Mucosa of descending colon (tissue), 3 donors: ENCODE measurements at regions not wholly inside any gene's neighbourhood (a gene's known extent, or its start where the extent isn't known, plus 50 kb on each side); places are given as distances from the start of the nearest gene placed in this dataset.

Experiments used
- ATAC-seq: fragments of 200-7000 bp; cut with Tn5 transposase; one replicate; pipeline ENCODE4 v1.9.1; 2020; ENCODE audit warnings: mild to moderate bottlenecking, moderate library complexity
- DNase-seq, 3 donors: peaks; one replicate each; pipeline ENCODE4 v3.0.0-alpha.2; 2020
- H3K36me3 ChIP-seq: fragments of 200-600 bp; one replicate; pipeline ENCODE4 v1.8.0; 2021; ENCODE audit warnings: low read depth, mild to moderate bottlenecking
- H3K4me1 ChIP-seq: fragments of 200-600 bp; one replicate; pipeline ENCODE4 v1.8.0; 2021; ENCODE audit warnings: low read depth, mild to moderate bottlenecking
- H3K4me3 ChIP-seq: fragments of 200-600 bp; one replicate; pipeline ENCODE4 v1.8.0; 2021; ENCODE audit warnings: mild to moderate bottlenecking
- H3K9me3 ChIP-seq: fragments of 200-600 bp; one replicate; pipeline ENCODE4 v1.8.0; 2021; ENCODE audit warnings: mild to moderate bottlenecking
- CTCF ChIP-seq: fragments of 200-600 bp; IDR thresholded peaks from one replicate; pipeline ENCODE4 v1.8.0; 2022; ENCODE audit warnings: antibody characterized with exemption, mild to moderate bottlenecking
- intact Hi-C, 2 donors: fragments of 100-400 bp; cut with DNase I in 1 of 2; cut with micrococcal nuclease in 1 of 2; formaldehyde crosslinking; loops; one replicate each; pipeline versions ENCODE4 v1.11.0 to v1.11.1; 2022; cut with DNase I, micrococcal nuclease
- donor health status: DM: no; HTN: no; CAD: no; lungs with moderate emphysema.
- donor health status: DM: no; HTN: no; CAD: no.
- donor health status: DM: no; HTN: yes; CAD: no.

GRCh38 chr16:35187665-35188225 lies 1728.3 kb downstream of the TP53TG3F start:
- Histone ChIP-seq H3K4me3 (no peak overlapping the region), H3K4me1 (no peaks in the 10 kb centered on the region), H3K9me3 (peaks cover 55% of the 10 kb centered on the region), H3K36me3 (no peaks in the 10 kb centered on the region)
- DNase-seq = no peak
- intact Hi-C loops = no loop called here
- TF ChIP-seq CTCF = no peak
- no peak for ATAC-seq

GRCh38 chr16:35188288-35189155 lies 1729.1 kb downstream of the TP53TG3F start:
- TF ChIP-seq CTCF = no peak
- ATAC-seq (no peak), DNase-seq (peak in 1 of 3 donors; percentile 12)
- intact Hi-C loops = no loop called here
- Histone ChIP-seq H3K9me3 (peaks cover 53% of the 10 kb centered on the region), H3K4me3 (no peak overlapping the region), H3K4me1 (no peaks in the 10 kb centered on the region), H3K36me3 (no peaks in the 10 kb centered on the region)

- Histone ChIP-seq H3K4me1 (no peaks in the 10 kb centered on the region), H3K36me3 (no peaks in the 10 kb centered on the region), H3K4me3 (no peak overlapping the region), H3K9me3 (peaks cover 57% of the 10 kb centered on the region)
- TF ChIP-seq CTCF = no peak
- DNase-seq (no peak), ATAC-seq (no peak)
- intact Hi-C loops = no loop called here
Observed at GRCh38 chr16:35192993-35193392, 1733.6 kb downstream of the TP53TG3F start.

GRCh38 chr16:35193956-35194355 lies 1734.5 kb downstream of the TP53TG3F start:
- intact Hi-C loops = no loop called here
- ATAC-seq = no peak
- Histone ChIP-seq H3K9me3 (peaks cover 56% of the 10 kb centered on the region), H3K36me3 (no peaks in the 10 kb centered on the region), H3K4me1 (no peaks in the 10 kb centered on the region), H3K4me3 (no peak overlapping the region)
- no peak for TF ChIP-seq CTCF
- DNase-seq = no peak

- no peak for TF ChIP-seq CTCF
- no peak for ATAC-seq
Observed at GRCh38 chr16:35194681-35195080, 1735.3 kb downstream of the TP53TG3F start.

More at GRCh38 chr16:35194681-35195080, 1735.3 kb downstream of the TP53TG3F start:
- H3K9me3 ChIP-seq = peaks cover 60% of the 10 kb centered on the region
- no peaks in the 10 kb centered on the region for H3K36me3 ChIP-seq
- intact Hi-C loops = no loop called here
- H3K4me1 ChIP-seq = no peaks in the 10 kb centered on the region
- no peak overlapping the region for H3K4me3 ChIP-seq
- DNase-seq = no peak
